Breast epithelium (tissue), 4 donors: ENCODE measurements at regions not wholly inside any gene's neighbourhood (a gene's known extent, or its start where the extent isn't known, plus 50 kb on each side); places are given as distances from the start of the nearest gene placed in this dataset.

Experiments
- DNase-seq, 2 donors: peaks; one replicate each; pipeline ENCODE4 v3.0.0-alpha.2; 2019; ENCODE audit warnings: low spot score in 2 of 2
- H3K27ac ChIP-seq, 2 donors: fragments of 200-600 bp; sonication (generic) in 1 of 2; one replicate each; pipeline ENCODE4 v1.5.1; 2016 to 2019; ENCODE audit warnings: mild to moderate bottlenecking in 1 of 2
- H3K27me3 ChIP-seq, 2 donors: fragments of 200-600 bp; sonication (generic) in 1 of 2; one replicate each; pipeline versions ENCODE4 v1.5.1 to v1.6.0; 2017 to 2019; ENCODE audit warnings: control low read depth in 1 of 2, mild to moderate bottlenecking in 1 of 2
- H3K36me3 ChIP-seq: fragments of 200-600 bp; one replicate; pipeline ENCODE4 v1.5.1; 2019
- H3K4me1 ChIP-seq, 2 donors: fragments of 200-600 bp; sonication (generic); one replicate each; pipeline ENCODE4 v1.5.1; 2016 to 2019; ENCODE audit warnings: control low read depth in 1 of 2
- H3K4me3 ChIP-seq, 3 donors: fragments of 200-600 bp; sonication (generic); 1 replicate in 2 of 3; 2 replicates in 1 of 3; pipeline ENCODE4 v1.5.1; 2016 to 2019; ENCODE audit warnings: mild to moderate bottlenecking in 3 of 3, moderate library complexity in 2 of 3
- H3K9me3 ChIP-seq, 2 donors: fragments of 200-600 bp; sonication (generic) in 1 of 2; one replicate each; pipeline ENCODE4 v1.5.1; 2016 to 2019; ENCODE audit warnings: control low read depth in 1 of 2
- CTCF ChIP-seq, 3 donors: fragments of 450-650 bp; IDR thresholded peaks; one replicate each; pipeline ENCODE4 v1.5.1; 2016 to 2017; ENCODE audit warnings: antibody characterized with exemption in 3 of 3, mild to moderate bottlenecking in 3 of 3, moderate library complexity in 3 of 3
- POLR2A ChIP-seq: fragments of 450-650 bp; IDR thresholded peaks from one replicate; pipeline ENCODE4 v1.6.1; 2016; ENCODE audit warnings: antibody characterized with exemption, mild to moderate bottlenecking, moderate library complexity
- POLR2AphosphoS5 ChIP-seq, 3 donors: sonication (generic); formaldehyde crosslinking; IDR thresholded peaks; one replicate each; pipeline ENCODE4 v1.6.1; 2017; ENCODE audit warnings: antibody characterized with exemption in 3 of 3
- intact Hi-C: fragments of 100-400 bp; cut with DNase I; formaldehyde crosslinking; loops from one replicate; pipeline ENCODE4 v1.15.1; 2023; ENCODE audit warnings: low total_unique reads

- Histone ChIP-seq H3K27ac (no peak overlapping the region), H3K4me3 (no peak overlapping the region), H3K36me3 (no peaks in the 10 kb centered on the region), H3K27me3 (no peaks in the 10 kb centered on the region), H3K4me1 (no peaks in the 10 kb centered on the region), H3K9me3 (peaks cover 0 to under 1% of the 10 kb centered on the region in 2 donors)
- intact Hi-C loops, result no loop called here
- TF ChIP-seq POLR2AphosphoS5 (IDR thresholded peaks at IDR 0.05), result no peak
- TF ChIP-seq CTCF (IDR thresholded peaks at IDR 0.05), result no peak
- TF ChIP-seq POLR2A, result no peak
- DNase-seq, result no peak
These were observed 449.4 kb upstream of the HS6ST1 start for GRCh38 chr2:128768041-128768440.

GRCh38 chr2:128769457-128770142, 450.9 kb upstream of the HS6ST1 start:
- DNase-seq, result peak in 1 of 2 donors; percentile 27
- intact Hi-C loops, result no loop called here
- H3K4me3 ChIP-seq, result no peak overlapping the region

GRCh38 chr2:128770143-128771085, 451.7 kb upstream of the HS6ST1 start:
- Histone ChIP-seq H3K9me3 (no peaks in the 10 kb centered on the region), H3K27me3 (no peaks in the 10 kb centered on the region), H3K36me3 (no peaks in the 10 kb centered on the region), H3K4me1 (no peaks in the 10 kb centered on the region), H3K4me3 (no peak overlapping the region), H3K27ac (no peak overlapping the region)
- TF ChIP-seq CTCF (IDR thresholded peaks at IDR 0.05), result no peak
- TF ChIP-seq POLR2A, result no peak
- TF ChIP-seq POLR2AphosphoS5 (IDR thresholded peaks at IDR 0.05), result no peak
- DNase-seq, result peak; percentile 1 to 40
- intact Hi-C loops, result no loop called here

More at GRCh38 chr2:128769457-128770142, 450.9 kb upstream of the HS6ST1 start:
- no peak overlapping the region for H3K27ac ChIP-seq
- no peaks in the 10 kb centered on the region for H3K9me3 ChIP-seq
- H3K4me1 ChIP-seq, result no peaks in the 10 kb centered on the region
- H3K36me3 ChIP-seq, result no peaks in the 10 kb centered on the region
- no peaks in the 10 kb centered on the region for H3K27me3 ChIP-seq
- TF ChIP-seq CTCF (IDR thresholded peaks at IDR 0.05), result no peak
- TF ChIP-seq POLR2A, result no peak
- no peak for TF ChIP-seq POLR2AphosphoS5 (IDR thresholded peaks at IDR 0.05)

GRCh38 chr2:128771401-128771800, 452.7 kb upstream of the HS6ST1 start:
- no peaks in the 10 kb centered on the region for H3K36me3 ChIP-seq
- DNase-seq, result no peak
- no peaks in the 10 kb centered on the region for H3K4me1 ChIP-seq
- intact Hi-C loops, result no loop called here
- no peak overlapping the region for H3K27ac ChIP-seq
- H3K27me3 ChIP-seq, result no peaks in the 10 kb centered on the region
- no peaks in the 10 kb centered on the region for H3K9me3 ChIP-seq
- H3K4me3 ChIP-seq, result no peak overlapping the region
- no peak for TF ChIP-seq CTCF (IDR thresholded peaks at IDR 0.05)
- TF ChIP-seq POLR2A, result no peak
- TF ChIP-seq POLR2AphosphoS5 (IDR thresholded peaks at IDR 0.05), result no peak

- H3K36me3 ChIP-seq, result no peaks in the 10 kb centered on the region
- DNase-seq, result peak; percentile 12 to 35
- H3K27me3 ChIP-seq, result no peaks in the 10 kb centered on the region
- intact Hi-C loops, result no loop called here
- H3K27ac ChIP-seq, result no peak overlapping the region
- no peaks in the 10 kb centered on the region for H3K4me1 ChIP-seq
- H3K9me3 ChIP-seq, result no peaks in the 10 kb centered on the region
- TF ChIP-seq POLR2A (no peak), POLR2AphosphoS5 (IDR thresholded peaks at IDR 0.05) (no peak)
- H3K4me3 ChIP-seq, result no peak overlapping the region
These were observed 454.0 kb upstream of the HS6ST1 start for GRCh38 chr2:128772671-128773070.
